HFFc6 (cell line): ENCODE measurements at regions not wholly inside any gene's neighbourhood (a gene's known extent, or its start where the extent isn't known, plus 50 kb on each side); places are given as distances from the start of the nearest gene placed in this dataset.

ENCODE experiments used
- DNase-seq: peaks from one replicate; pipeline ENCODE4 v3.0.0-alpha.2; 2018
- H3K27ac Mint-ChIP-seq: 2 replicates; pipeline ENCODE4 v1.8.0; 2020; ENCODE audit warnings: mild to moderate bottlenecking, mixed read lengths
- H3K27me3 Mint-ChIP-seq: 2 replicates; pipeline ENCODE4 v1.8.0; 2021; ENCODE audit warnings: mild to moderate bottlenecking, moderate library complexity, mixed read lengths; ENCODE audit not compliant: insufficient read depth
- H3K36me3 Mint-ChIP-seq: 2 replicates; pipeline ENCODE4 v1.8.0; 2021; ENCODE audit warnings: low read depth, mixed read lengths
- H3K4me1 Mint-ChIP-seq: 2 replicates; pipeline ENCODE4 v1.8.0; 2020; ENCODE audit warnings: low read depth, mixed read lengths
- H3K4me3 Mint-ChIP-seq: 2 replicates; pipeline ENCODE4 v1.8.0; 2020; ENCODE audit warnings: mild to moderate bottlenecking, moderate library complexity, mixed read lengths
- H3K9me3 Mint-ChIP-seq: 2 replicates; pipeline ENCODE4 v1.8.0; 2020; ENCODE audit warnings: mild to moderate bottlenecking, mixed read lengths
- TF ChIP-seq, protein P1 (sequence below): fragments of 200-600 bp; sonication (generic); IDR thresholded peaks from 2 replicates; pipeline ENCODE4 v1.5.0; 2021; ENCODE audit warnings: antibody characterized with exemption, mild to moderate bottlenecking

DNA sequence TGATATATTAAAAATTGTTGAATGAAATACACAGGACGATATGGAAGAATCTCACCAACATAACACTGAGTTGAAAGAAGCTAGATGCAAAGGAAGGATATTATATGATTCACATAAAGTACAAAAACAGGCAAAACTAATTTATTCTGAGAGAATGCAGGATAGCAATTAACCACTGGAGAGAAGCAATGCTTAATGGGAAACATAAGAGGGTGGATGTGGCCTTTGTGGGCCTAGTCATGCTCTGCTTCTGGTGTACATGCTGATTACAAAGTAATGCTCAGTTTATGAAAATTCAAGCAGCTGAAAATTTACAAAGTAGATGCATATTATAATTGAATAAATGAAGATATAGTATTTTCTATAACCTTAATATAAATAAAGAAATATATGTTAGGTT, 326.4 kb upstream of the ADAMTS5 start:
- no peak overlapping the region for H3K27ac Mint-ChIP-seq
- H3K4me3 Mint-ChIP-seq: no peak overlapping the region
- H3K9me3 Mint-ChIP-seq: no peaks in the 10 kb centered on the region
- peaks cover 38% of the 10 kb centered on the region for H3K4me1 Mint-ChIP-seq
- H3K27me3 Mint-ChIP-seq: no peaks in the 10 kb centered on the region
- TF ChIP-seq, protein P1, sequence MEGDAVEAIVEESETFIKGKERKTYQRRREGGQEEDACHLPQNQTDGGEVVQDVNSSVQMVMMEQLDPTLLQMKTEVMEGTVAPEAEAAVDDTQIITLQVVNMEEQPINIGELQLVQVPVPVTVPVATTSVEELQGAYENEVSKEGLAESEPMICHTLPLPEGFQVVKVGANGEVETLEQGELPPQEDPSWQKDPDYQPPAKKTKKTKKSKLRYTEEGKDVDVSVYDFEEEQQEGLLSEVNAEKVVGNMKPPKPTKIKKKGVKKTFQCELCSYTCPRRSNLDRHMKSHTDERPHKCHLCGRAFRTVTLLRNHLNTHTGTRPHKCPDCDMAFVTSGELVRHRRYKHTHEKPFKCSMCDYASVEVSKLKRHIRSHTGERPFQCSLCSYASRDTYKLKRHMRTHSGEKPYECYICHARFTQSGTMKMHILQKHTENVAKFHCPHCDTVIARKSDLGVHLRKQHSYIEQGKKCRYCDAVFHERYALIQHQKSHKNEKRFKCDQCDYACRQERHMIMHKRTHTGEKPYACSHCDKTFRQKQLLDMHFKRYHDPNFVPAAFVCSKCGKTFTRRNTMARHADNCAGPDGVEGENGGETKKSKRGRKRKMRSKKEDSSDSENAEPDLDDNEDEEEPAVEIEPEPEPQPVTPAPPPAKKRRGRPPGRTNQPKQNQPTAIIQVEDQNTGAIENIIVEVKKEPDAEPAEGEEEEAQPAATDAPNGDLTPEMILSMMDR: no peak
- H3K36me3 Mint-ChIP-seq: peaks cover 1% of the 10 kb centered on the region
- DNase-seq: no peak

DNA sequence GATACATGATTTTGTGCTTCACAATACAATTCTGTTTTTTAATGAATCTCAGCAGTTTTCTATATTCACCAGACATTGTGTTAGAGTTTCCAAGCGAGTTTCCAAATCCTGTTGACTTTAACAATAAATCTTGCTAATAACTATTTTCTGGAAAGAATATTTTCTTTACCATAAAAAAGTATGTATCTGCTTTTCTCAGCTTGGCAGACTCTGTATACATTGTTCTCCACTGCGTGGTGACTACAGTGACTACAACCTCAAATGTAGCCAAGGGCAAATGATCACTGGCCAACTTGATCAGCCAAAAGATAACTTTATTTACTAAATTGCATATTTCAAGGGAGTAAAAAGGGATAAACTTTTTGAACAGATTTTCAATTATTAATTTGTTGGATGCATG, 325.9 kb upstream of the ADAMTS5 start:
- no peak for DNase-seq
- TF ChIP-seq, protein P1: no peak
- no peaks in the 10 kb centered on the region for H3K9me3 Mint-ChIP-seq
- H3K27me3 Mint-ChIP-seq: no peaks in the 10 kb centered on the region
- peaks cover 38% of the 10 kb centered on the region for H3K4me1 Mint-ChIP-seq
- H3K4me3 Mint-ChIP-seq: no peak overlapping the region
- no peak overlapping the region for H3K27ac Mint-ChIP-seq
- peaks cover 5% of the 10 kb centered on the region for H3K36me3 Mint-ChIP-seq

DNA sequence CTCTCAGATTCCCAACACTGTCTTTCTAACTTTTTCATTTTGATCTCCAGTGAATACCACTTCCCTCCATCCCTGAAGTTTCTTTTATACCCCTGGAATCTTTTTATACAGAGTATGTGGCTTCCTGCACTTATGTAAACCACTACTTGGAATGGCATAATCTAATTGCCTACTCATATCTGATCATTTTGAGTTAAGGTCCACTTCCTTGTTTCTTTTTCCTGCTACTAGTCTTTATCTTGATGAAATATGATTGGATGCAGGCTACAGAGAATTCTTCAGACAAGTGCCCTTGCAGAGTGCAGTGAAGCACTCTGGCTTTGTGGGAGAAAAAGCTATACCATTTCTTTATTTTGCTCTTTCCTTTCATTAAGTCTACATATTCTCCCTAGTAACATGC, 325.3 kb upstream of the ADAMTS5 start:
- H3K27ac Mint-ChIP-seq: no peak overlapping the region
- peaks cover 38% of the 10 kb centered on the region for H3K4me1 Mint-ChIP-seq
- DNase-seq: no peak
- peaks cover 5% of the 10 kb centered on the region for H3K36me3 Mint-ChIP-seq
- H3K27me3 Mint-ChIP-seq: no peaks in the 10 kb centered on the region
- H3K9me3 Mint-ChIP-seq: no peaks in the 10 kb centered on the region
- TF ChIP-seq, protein P1: no peak
- no peak overlapping the region for H3K4me3 Mint-ChIP-seq

DNA sequence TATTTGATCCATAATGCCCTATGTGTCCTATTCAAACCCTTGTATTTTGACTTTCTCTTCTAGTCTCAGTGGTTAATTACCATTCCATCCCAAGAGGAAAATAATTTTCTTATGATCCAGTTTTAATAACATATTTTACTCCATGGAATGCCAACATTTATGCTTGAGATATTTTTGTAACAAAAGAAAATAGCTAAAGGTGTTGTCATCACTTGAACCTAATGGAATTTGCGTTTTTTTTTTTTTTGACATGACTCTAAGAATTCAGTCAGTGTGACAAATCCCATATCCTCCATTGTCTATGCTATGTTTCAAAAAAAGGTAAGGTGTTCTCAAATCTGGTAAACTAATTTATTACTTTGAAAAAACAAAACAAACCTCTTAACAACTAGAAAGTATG, 324.1 kb upstream of the ADAMTS5 start:
- Mint-ChIP-seq H3K9me3 (no peaks in the 10 kb centered on the region), H3K36me3 (peaks cover 5% of the 10 kb centered on the region), H3K4me3 (peak overlapping the region; percentile 64; the same call in 1 of the 2 replicates), H3K27me3 (no peaks in the 10 kb centered on the region), H3K27ac (peak overlapping the region; percentile 62; the same call in 1 of the 2 replicates), H3K4me1 (peaks cover 38% of the 10 kb centered on the region)
- TF ChIP-seq, protein P1: no peak
- no peak for DNase-seq

- Mint-ChIP-seq H3K9me3 (no peaks in the 10 kb centered on the region), H3K27ac (peak overlapping the region; percentile 47), H3K4me3 (peak overlapping the region; percentile 54), H3K27me3 (no peaks in the 10 kb centered on the region), H3K4me1 (peaks cover 38% of the 10 kb centered on the region), H3K36me3 (peaks cover 5% of the 10 kb centered on the region)
- DNase-seq: no peak
- TF ChIP-seq, protein P1: no peak
Measured at GRCh38 chr21:27290028-27290427, 323.1 kb upstream of the ADAMTS5 start.

DNA sequence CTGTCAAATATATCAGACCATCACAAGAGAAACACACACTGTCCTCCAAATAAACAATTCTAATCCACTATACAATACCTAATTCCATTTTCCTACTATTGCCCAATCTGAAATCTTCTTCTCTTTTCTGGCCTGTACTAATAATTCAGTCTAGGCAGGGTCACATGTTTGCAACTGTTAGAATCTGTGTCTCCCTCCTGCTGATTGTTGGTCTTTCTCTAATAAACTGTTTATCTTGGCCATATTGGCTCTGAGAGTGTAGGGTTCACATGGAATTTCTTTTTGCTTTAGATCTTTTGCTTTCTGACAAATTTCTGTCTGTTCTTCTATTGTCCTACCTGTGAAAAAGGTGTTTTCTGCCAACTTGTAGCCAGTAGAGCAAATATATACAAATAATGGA, 319.9 kb upstream of the ADAMTS5 start:
- Mint-ChIP-seq H3K27me3 (no peaks in the 10 kb centered on the region), H3K36me3 (peaks cover 5% of the 10 kb centered on the region), H3K9me3 (no peaks in the 10 kb centered on the region), H3K4me1 (peaks cover 22% of the 10 kb centered on the region), H3K27ac (no peak overlapping the region), H3K4me3 (no peak overlapping the region)
- TF ChIP-seq, protein P1: no peak
- no peak for DNase-seq
